T-helper 17 cell (primary cell): ENCODE measurements at regions not wholly inside any gene's neighbourhood (a gene's known extent, or its start where the extent isn't known, plus 50 kb on each side); places are given as distances from the start of the nearest gene placed in this dataset.

ENCODE experiments used
- ATAC-seq: fragments of 150-1000 bp; cut with Tn5 transposase; 2 replicates; pipeline ENCODE4 v1.10.0; 2021; ENCODE audit warnings: mild to moderate bottlenecking, moderate library complexity
- DNase-seq, 3 donors: peaks; one replicate each; pipeline versions ENCODE4 v3.0.0 to v3.0.0-alpha.2; 2020 to 2021
- H3K9me3 ChIP-seq: one replicate; pipeline ENCODE4 v1.7.0; 2013; ENCODE audit warnings: low read length, mild to moderate bottlenecking; ENCODE audit not compliant: control insufficient read depth, poor library complexity, severe bottlenecking
- H3K27ac Mint-ChIP-seq: one replicate; pipeline ENCODE4 v1.8.0; 2022; ENCODE audit warnings: mild to moderate bottlenecking, moderate library complexity, mixed read lengths
- H3K27me3 Mint-ChIP-seq: one replicate; pipeline ENCODE4 v1.8.0; 2022; ENCODE audit warnings: mixed read lengths
- H3K36me3 Mint-ChIP-seq: one replicate; pipeline ENCODE4 v1.8.0; 2022; ENCODE audit warnings: low read depth, mixed read lengths
- H3K4me1 Mint-ChIP-seq: one replicate; pipeline ENCODE4 v1.8.0; 2022; ENCODE audit warnings: mild to moderate bottlenecking, mixed read lengths
- H3K4me3 Mint-ChIP-seq: one replicate; pipeline ENCODE4 v1.8.0; 2022; ENCODE audit warnings: mild to moderate bottlenecking, moderate library complexity, mixed read lengths

DNA sequence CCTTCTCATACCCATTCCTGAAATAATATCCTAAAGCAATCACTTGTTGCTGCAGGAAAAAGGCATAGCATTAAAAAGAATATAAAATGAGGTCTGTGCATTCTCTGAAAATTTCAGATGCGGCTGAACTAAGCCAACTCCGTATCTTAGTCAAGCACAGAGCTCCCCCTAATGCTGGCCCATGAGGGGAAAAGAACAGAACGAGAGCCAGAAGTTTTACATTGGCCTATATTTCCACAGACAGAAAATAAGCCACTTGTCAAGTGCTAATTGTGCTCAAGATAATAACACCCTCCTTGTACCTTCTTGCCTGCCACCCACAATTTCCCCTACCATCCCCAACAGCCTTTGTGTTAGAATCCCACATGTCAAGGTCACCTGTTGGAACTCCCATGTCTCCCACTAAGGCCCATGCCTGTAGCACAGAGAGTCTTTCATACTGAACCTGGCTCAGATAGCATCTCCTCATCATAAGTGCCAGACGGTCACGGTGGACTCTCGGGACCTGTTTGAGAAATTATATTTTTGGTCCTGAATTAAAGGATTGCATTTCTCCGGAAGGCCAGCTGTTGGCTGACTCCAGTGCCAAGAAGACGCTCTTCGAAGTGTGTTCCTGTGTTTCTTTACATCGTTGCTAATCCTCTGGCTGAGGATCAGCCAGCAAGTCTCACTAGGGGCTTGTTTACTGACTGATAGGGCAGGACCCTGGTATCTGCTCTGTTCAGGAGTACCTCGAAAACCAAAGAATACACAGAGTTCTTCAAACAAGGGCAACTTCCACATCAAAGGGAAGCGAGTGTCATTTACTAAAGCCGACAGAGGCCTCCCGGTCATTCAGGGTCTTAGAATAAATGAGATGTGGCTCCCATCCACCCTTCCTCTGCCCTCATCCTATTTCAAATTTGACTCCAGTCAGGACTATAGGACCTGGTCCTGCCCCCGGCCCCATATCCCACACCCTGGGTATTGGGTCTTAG, 183.4 kb upstream of the FBXL4 start:
- Mint-ChIP-seq H3K4me1 (no peaks in the 10 kb centered on the region), H3K27ac (no peak overlapping the region), H3K4me3 (no peak overlapping the region), H3K27me3 (peaks cover 22% of the 10 kb centered on the region), H3K36me3 (no peaks in the 10 kb centered on the region)
- ATAC-seq: no peak
- no peak for DNase-seq
- H3K9me3 ChIP-seq: no peaks in the 10 kb centered on the region

DNA sequence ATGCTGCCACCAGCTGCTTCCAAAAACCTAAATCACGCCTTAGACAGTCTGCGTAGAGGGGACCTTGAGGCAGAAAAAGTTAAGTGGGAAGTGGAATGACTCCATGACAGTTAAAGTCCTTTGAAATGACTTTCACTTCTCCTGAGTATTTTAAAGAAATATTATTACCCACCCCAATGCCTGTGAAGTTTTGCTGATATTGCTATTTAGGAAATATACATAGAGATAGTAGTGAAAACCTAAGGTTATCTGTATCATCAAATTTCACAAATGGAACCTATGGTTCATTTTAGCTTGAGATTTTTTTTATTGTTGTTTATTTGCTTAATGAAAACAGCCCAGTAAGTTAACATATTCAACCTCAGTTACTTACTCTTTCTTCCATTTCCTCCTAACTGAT, 182.1 kb upstream of the FBXL4 start:
- no peaks in the 10 kb centered on the region for H3K9me3 ChIP-seq
- H3K27ac Mint-ChIP-seq: no peak overlapping the region
- DNase-seq: no peak
- H3K27me3 Mint-ChIP-seq: peaks cover 22% of the 10 kb centered on the region
- no peaks in the 10 kb centered on the region for H3K36me3 Mint-ChIP-seq
- no peak overlapping the region for H3K4me3 Mint-ChIP-seq
- no peak for ATAC-seq
- no peaks in the 10 kb centered on the region for H3K4me1 Mint-ChIP-seq

DNA sequence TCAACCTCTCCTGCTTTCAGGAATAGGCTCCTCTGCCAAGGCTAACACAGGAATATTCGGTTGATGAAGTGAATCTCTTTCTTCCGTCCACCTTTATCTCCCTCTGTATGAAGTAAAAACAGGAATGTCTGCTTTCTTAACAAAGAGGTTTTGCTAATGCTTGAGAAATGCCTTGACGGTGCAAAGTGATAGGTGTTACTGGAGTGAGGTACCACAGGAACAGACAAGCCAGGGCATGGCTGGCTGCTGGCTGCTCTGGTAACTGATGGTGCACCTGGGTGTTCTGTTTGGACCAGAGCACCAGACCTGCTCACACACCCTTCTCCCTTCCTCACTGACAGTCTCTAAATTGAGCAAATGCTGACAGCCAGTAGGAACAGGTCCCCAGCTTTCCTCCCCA, 174.0 kb upstream of the FBXL4 start:
- ATAC-seq: no peak
- Mint-ChIP-seq H3K27ac (no peak overlapping the region), H3K36me3 (peaks cover 3% of the 10 kb centered on the region), H3K4me1 (peaks cover 3% of the 10 kb centered on the region), H3K4me3 (no peak overlapping the region), H3K27me3 (peaks cover 39% of the 10 kb centered on the region)
- no peak for DNase-seq
- no peaks in the 10 kb centered on the region for H3K9me3 ChIP-seq

DNA sequence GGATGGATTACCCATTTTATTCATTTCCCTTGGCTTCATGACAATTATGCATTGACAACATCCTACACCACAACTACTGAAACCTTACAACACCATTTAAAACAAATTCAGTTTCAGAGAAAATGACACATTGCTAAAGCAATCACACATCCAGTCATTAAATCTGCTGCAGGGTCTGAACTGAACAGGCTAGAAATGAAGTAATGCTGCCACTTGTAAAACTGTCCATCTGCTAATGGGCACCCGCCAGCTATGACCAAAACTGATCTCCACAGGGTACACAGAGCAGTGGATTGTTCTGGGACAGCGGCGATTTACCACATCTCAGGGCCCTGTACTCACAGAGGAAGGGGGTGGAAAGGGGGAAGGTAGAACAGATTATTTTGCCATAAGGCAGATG, 172.9 kb upstream of the FBXL4 start:
- no peak for DNase-seq

DNA sequence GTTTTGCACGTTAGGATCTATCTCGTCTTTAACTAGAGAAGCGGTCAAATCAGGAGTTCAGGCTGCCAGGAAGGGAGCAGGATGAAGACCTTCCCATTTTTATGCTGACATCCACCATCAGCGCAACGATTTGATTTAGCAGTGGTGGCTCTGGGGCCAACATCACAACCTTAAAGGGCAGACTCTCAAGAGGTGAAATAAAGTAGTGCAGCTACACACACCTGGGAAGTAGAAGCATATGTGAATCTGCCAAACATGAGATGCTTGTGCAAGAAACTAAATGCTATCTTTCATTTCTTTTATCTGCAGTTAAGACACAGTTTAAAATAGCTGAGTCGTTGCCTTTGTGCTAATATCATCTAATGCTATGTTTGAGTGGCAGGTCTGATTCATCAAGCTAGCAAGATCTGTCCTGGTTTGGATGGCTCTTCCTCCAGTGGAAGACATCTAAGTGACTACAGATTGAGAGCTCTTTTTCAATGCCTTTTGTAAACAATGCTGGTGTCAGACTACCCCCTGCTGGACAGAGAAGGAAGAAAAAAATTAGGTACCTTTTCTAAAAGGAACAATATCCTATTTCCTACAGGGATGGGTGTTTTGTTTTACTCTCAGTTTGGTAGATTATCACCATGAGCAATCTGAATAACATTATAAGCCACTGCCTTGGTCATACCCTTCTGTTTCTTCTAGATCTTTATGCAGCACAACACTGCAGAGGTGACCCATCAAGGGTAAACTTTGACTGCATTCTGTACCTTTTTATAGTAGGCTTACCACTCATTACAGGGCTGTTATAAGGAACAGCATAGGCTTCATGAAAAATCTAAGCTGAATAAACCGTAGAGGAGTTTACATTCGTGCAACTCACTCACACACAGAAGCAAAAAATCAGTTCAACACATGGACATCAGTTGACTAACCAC, 171.6 kb upstream of the FBXL4 start:
- Mint-ChIP-seq H3K4me1 (peaks cover 3% of the 10 kb centered on the region), H3K27ac (no peak overlapping the region), H3K36me3 (peaks cover 3% of the 10 kb centered on the region), H3K27me3 (peaks cover 57% of the 10 kb centered on the region), H3K4me3 (no peak overlapping the region)
- peak; percentile 46 for ATAC-seq
- H3K9me3 ChIP-seq: no peaks in the 10 kb centered on the region
- DNase-seq: peak in 1 of 3 donors; percentile 9

More for the DNA sequence above, 172.9 kb upstream of the FBXL4 start:
- no peaks in the 10 kb centered on the region for H3K9me3 ChIP-seq
- no peak for ATAC-seq
- Mint-ChIP-seq H3K27me3 (peaks cover 48% of the 10 kb centered on the region), H3K4me1 (peaks cover 3% of the 10 kb centered on the region), H3K4me3 (no peak overlapping the region), H3K36me3 (peaks cover 3% of the 10 kb centered on the region), H3K27ac (no peak overlapping the region)

DNA sequence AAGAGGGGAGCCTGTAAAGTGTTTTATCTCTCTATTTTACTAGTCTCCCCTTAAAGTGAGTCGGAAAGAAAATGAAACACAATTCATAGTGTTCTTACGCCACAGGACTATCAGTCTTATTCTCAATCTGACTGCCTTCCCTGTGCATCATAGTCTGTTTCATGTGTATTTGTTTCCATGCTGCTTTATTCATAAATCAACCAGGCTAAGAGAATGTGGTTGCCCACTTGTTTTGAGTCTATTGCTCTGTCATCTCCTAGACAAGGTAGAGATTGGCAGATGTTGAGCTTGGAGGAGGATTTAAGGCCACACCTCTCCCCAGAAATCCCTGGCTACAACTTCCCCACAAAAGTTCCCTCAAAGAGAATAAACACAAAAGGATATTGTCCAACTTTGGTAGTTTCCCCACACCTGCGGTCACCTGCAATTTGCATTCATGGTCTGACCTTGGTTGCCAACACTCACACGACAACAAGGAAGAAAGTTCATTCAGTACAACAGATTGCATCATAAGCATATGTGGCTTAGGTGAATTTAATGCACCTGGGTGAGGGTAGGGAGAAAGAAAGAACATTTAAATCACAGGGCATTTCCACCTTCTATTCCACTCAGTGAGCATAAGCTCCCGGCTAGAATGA, 167.1 kb upstream of the FBXL4 start:
- Mint-ChIP-seq H3K27ac (no peak overlapping the region), H3K36me3 (peaks cover 3% of the 10 kb centered on the region), H3K27me3 (peaks cover 64% of the 10 kb centered on the region), H3K4me1 (peaks cover 3% of the 10 kb centered on the region), H3K4me3 (no peak overlapping the region)
- no peak for DNase-seq
- no peak for ATAC-seq
- H3K9me3 ChIP-seq: no peaks in the 10 kb centered on the region

DNA sequence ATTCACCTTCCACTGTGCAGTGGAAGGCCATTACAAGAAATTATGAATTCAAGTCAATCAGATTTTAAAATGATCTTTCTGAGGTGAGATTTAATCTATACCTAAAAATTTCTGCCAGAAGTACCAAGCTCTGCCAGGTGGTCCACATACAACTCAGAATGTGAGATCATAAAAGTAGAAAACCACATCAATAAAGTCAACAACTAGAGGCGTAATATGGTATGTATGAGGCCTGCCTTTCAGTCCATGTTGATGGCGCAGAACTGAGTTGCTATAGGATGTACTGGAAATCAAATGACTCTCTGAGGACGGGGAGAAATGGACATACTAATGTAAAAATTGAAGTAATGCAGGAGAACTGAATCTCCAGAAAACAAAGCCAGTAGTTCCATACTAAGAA, 163.8 kb upstream of the FBXL4 start:
- no peak overlapping the region for H3K4me3 Mint-ChIP-seq
- no peaks in the 10 kb centered on the region for H3K9me3 ChIP-seq
- DNase-seq: no peak
- H3K36me3 Mint-ChIP-seq: no peaks in the 10 kb centered on the region
- peaks cover 55% of the 10 kb centered on the region for H3K27me3 Mint-ChIP-seq
- no peak for ATAC-seq
- no peak overlapping the region for H3K27ac Mint-ChIP-seq
- H3K4me1 Mint-ChIP-seq: no peaks in the 10 kb centered on the region

DNA sequence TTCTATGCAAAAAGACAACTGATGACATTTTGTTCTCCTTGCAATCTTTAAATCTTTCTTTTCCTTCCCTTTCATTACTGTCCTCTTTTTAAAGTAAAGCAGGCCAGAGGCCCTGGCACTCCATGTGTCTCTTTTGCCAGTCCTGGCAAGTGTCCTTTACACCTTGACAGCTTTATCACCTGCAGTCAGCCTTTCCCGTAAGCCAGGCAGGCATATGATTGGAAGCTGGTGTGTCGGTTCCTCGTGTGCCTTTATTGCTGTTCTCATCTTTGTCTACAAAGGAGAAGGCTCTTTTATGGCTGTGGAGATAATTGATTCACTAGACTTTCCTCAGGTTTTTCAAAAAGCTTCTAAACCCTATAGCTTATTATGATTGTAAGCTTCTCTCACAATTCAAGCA, 162.3 kb upstream of the FBXL4 start:
- DNase-seq (no peak), ATAC-seq (no peak)
- H3K9me3 ChIP-seq: no peaks in the 10 kb centered on the region
- no peaks in the 10 kb centered on the region for H3K4me1 Mint-ChIP-seq
- no peak overlapping the region for H3K27ac Mint-ChIP-seq
- H3K27me3 Mint-ChIP-seq: peaks cover 44% of the 10 kb centered on the region
- H3K36me3 Mint-ChIP-seq: no peaks in the 10 kb centered on the region
- no peak overlapping the region for H3K4me3 Mint-ChIP-seq

DNA sequence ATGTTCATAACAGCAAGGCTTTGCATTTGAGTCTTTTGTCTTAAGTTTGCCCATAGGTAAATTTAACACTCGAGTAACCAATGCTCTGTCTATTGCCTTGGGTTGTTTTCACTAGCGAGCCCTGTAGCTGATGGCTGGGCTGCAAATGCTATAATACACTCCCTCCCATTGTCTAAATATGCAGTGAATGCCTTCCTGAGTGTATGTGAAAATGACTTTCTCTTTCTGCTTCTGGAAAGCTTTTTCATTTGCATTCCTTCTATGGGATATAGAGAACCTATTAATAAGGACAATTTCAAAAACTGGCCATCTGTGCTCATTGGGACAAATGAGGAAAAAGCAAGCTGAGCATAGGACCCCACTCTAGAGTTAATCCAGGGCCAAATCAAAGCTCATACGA, 156.5 kb upstream of the FBXL4 start:
- ATAC-seq: no peak

DNA sequence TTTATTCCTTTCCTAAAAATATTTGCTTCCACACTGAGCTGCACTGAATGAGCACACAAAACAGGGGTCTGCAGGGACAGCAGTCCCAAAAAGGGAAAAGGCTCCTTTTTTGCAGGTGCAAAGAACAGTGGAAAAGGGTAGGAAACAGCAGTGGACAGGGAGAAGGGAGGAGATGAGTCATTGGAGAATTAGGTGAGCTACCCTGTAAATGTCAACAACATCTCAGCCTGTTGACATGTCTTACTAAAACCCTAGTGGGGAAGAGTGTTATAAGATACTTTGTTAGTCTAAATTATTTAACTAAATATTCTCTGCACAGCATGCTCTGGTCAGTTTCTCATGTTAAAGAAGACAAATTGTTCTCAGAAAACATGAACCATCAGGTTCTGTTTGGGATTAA, 151.5 kb upstream of the FBXL4 start:
- no peak for DNase-seq
- ATAC-seq: no peak
- Mint-ChIP-seq H3K4me1 (peaks cover 2% of the 10 kb centered on the region), H3K27ac (no peak overlapping the region), H3K4me3 (no peak overlapping the region), H3K36me3 (no peaks in the 10 kb centered on the region), H3K27me3 (peaks cover 38% of the 10 kb centered on the region)
- H3K9me3 ChIP-seq: no peaks in the 10 kb centered on the region

More for the DNA sequence above, 156.5 kb upstream of the FBXL4 start:
- H3K4me3 Mint-ChIP-seq: no peak overlapping the region
- no peaks in the 10 kb centered on the region for H3K9me3 ChIP-seq
- H3K36me3 Mint-ChIP-seq: no peaks in the 10 kb centered on the region
- H3K27ac Mint-ChIP-seq: no peak overlapping the region
- H3K27me3 Mint-ChIP-seq: peaks cover 17% of the 10 kb centered on the region
- DNase-seq: no peak
- H3K4me1 Mint-ChIP-seq: no peaks in the 10 kb centered on the region

DNA sequence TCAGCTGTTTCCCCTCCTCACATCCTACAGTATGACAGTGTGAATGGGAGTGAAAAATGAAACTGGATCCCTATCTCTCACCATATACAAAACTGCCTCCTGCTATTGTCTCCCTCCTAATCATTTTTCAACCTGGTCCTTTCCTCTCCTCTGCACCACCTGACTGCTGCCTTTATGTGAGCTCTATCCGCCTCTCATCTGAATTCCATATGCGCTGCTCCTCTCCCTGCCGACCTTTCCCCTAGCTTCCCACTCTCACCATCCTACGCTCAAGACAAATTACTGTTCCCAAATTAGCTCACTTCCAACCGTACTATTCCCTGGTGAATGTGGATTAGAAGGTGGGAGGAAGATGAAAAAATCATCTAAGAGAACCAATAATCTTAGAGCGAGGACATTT, 148.4 kb upstream of the FBXL4 start:
- peaks cover 49% of the 10 kb centered on the region for H3K27me3 Mint-ChIP-seq
- no peak for DNase-seq
- H3K27ac Mint-ChIP-seq: no peak overlapping the region
- H3K36me3 Mint-ChIP-seq: no peaks in the 10 kb centered on the region
- ATAC-seq: no peak
- H3K4me3 Mint-ChIP-seq: no peak overlapping the region
- peaks cover 2% of the 10 kb centered on the region for H3K4me1 Mint-ChIP-seq
- H3K9me3 ChIP-seq: no peaks in the 10 kb centered on the region

DNA sequence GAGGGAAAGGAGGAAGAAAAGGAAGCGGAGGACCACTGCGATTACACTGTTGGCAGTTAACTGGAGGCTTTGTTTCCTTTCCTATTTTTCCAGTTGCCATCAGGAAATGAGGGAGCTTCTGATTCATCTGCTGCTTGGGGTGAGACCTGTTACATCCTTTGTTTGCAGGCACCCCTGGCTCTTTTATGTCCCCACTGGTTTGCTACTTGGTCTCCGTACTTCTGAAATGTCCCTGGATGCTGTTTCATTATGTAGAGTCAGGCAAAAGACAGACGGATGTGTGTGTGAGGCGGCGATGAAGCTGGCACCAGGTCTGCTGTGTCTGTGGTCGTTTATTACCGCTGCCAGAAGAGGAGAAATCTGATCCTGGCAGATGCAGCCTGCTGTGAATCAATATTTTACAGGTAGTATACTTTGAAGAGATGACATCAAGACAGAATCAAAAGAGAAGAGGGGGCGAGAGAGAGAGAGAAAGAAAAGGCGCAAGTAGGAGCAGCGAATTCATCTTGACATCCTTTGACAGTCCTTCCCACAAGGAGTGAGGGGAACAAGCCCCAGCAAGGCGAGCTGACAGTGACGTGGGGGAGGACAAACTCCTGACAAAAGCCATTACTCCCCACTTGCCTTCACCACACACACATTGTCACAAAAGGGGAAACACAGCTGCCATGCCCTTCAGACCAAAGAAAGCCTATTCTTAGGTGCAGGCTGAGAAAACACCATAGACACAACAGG, 145.9 kb upstream of the FBXL4 start:
- H3K4me1 Mint-ChIP-seq: peaks cover 2% of the 10 kb centered on the region
- no peaks in the 10 kb centered on the region for H3K36me3 Mint-ChIP-seq
- H3K27me3 Mint-ChIP-seq: peaks cover 49% of the 10 kb centered on the region
- no peak for DNase-seq
- no peak overlapping the region for H3K27ac Mint-ChIP-seq
- H3K9me3 ChIP-seq: no peaks in the 10 kb centered on the region
- no peak overlapping the region for H3K4me3 Mint-ChIP-seq
- ATAC-seq: no peak
